A549 (cell line): ENCODE measurements at regions not wholly inside any gene's neighbourhood (a gene's known extent, or its start where the extent isn't known, plus 50 kb on each side); places are given as distances from the start of the nearest gene placed in this dataset.

Experiments used
- ATAC-seq, 2 experiments: fragments of 200-7000 bp in 1 of 2; fragments of >200 bp in 1 of 2; cut with Nextera tagmentation in 1 of 2; cut with Tn5 transposase in 1 of 2; 3 replicates each; pipeline versions ENCODE4 v1.8.0 to v1.9.1; 2018 to 2020; ENCODE audit warnings: mild to moderate bottlenecking in 1 of 2, moderate library complexity in 1 of 2
- CTCF ChIA-PET: fragments of 300-600 bp; sonication (Branson Sonifier 250); formaldehyde crosslinking; extraction: SDS; loops from one replicate; lab custom pipeline; 2021; ENCODE audit warnings: antibody characterized with exemption, inconsistent platforms; lab: Yijun Ruan, JAX
- POLR2A ChIA-PET: fragments of 350-600 bp; formaldehyde crosslinking; extraction: SDS; loops from one replicate; lab custom pipeline; 2021; ENCODE audit warnings: antibody characterized with exemption, inconsistent platforms; lab: Yijun Ruan, JAX
- DNase-seq, 2 experiments: peaks; one replicate each; pipeline versions ENCODE4 v3.0.0 to v3.0.0-alpha.2; 2011 to 2016; ENCODE audit warnings: low read depth in 1 of 2, low spot score in 1 of 2
- FAIRE-seq: peaks from 2 replicates; lab custom pipeline; 2011; peaks lifted over from hg19 to GRCh38; lab: Jason Lieb, UNC
- H3K27ac ChIP-seq, 2 experiments: fragments of >200 bp; sonication (Bioruptor Twin); formaldehyde crosslinking; 3 replicates each; pipeline ENCODE4 v1.5.1; 2016 to 2017
- H3K4me1 ChIP-seq: fragments of >200 bp; sonication (Bioruptor Twin); formaldehyde crosslinking; 3 replicates; pipeline ENCODE4 v1.6.1; 2016
- H3K4me2 ChIP-seq: fragments of >200 bp; sonication (Bioruptor Twin); formaldehyde crosslinking; 3 replicates; pipeline ENCODE4 v1.6.1; 2016
- H3K4me3 ChIP-seq: fragments of >200 bp; sonication (Bioruptor Twin); formaldehyde crosslinking; 3 replicates; pipeline ENCODE4 v1.5.1; 2016
- H3K9me3 ChIP-seq: fragments of >200 bp; sonication (Bioruptor Twin); formaldehyde crosslinking; 3 replicates; pipeline ENCODE4 v1.6.1; 2016
- CEBPB ChIP-seq, 2 experiments: fragments of >200 bp in 1 of 2; sonication (Bioruptor Twin) in 1 of 2; formaldehyde crosslinking in 1 of 2; IDR thresholded peaks; 2 replicates each; pipeline ENCODE4 v1.6.1; 2012 to 2016
- CTCF ChIP-seq: fragments of >200 bp; sonication (Bioruptor Twin); formaldehyde crosslinking; IDR thresholded peaks from 3 replicates; pipeline ENCODE4 v1.5.1; 2016
- EHMT2 ChIP-seq: fragments of 200-600 bp; sonication (generic); IDR thresholded peaks from 2 replicates; pipeline ENCODE4 v1.6.1; 2016; ENCODE audit warnings: antibody characterized with exemption, low read depth, mild to moderate bottlenecking, moderate library complexity
- HMGXB4 ChIP-seq: fragments of 250-450 bp; sonication (Bioruptor Pico); IDR thresholded peaks from 2 replicates; pipeline ENCODE4 v1.5.0; 2021; ENCODE audit warnings: mild to moderate bottlenecking, moderate library complexity, borderline replicate concordance
- HOXB13 ChIP-seq: fragments of 250-450 bp; sonication (Bioruptor Pico); IDR thresholded peaks from 2 replicates; pipeline ENCODE4 v1.5.0; 2020; ENCODE audit warnings: low read depth, mild to moderate bottlenecking, moderate library complexity
- HOXB5 ChIP-seq: fragments of 250-450 bp; sonication (Bioruptor Pico); IDR thresholded peaks from 2 replicates; pipeline ENCODE4 v1.5.0; 2020; ENCODE audit warnings: mild to moderate bottlenecking, moderate library complexity
- JUN ChIP-seq, 2 experiments: fragments of >200 bp; sonication (Bioruptor Twin); formaldehyde crosslinking; IDR thresholded peaks; 2 replicates in 1 of 2; 3 replicates in 1 of 2; pipeline ENCODE4 v1.6.1; 2016 to 2017
- MAFK ChIP-seq: fragments of 450-650 bp; IDR thresholded peaks from 2 replicates; pipeline ENCODE4 v1.6.1; 2014; ENCODE audit not compliant: partially characterized antibody
- MAZ ChIP-seq: fragments of 150-350 bp; IDR thresholded peaks from 2 replicates; pipeline ENCODE4 v1.6.1; 2014; ENCODE audit warnings: antibody characterized with exemption, low read depth, low read length, borderline replicate concordance
- MYC ChIP-seq: IDR thresholded peaks from 2 replicates; pipeline ENCODE4 v1.6.1; 2012; ENCODE audit warnings: mild to moderate bottlenecking, inconsistent platforms, low read length, improper control_type of control experiment, borderline replicate concordance
- NPAS2 ChIP-seq: fragments of 250-450 bp; sonication (Bioruptor Pico); IDR thresholded peaks from 2 replicates; pipeline ENCODE4 v1.8.0; 2022; ENCODE audit warnings: mild to moderate bottlenecking, moderate library complexity, borderline replicate concordance
- NR3C1 ChIP-seq: fragments of >200 bp; sonication (Bioruptor Twin); formaldehyde crosslinking; IDR thresholded peaks from 3 replicates; pipeline ENCODE4 v1.6.1; 2017
- RAD21 ChIP-seq, 2 experiments: fragments of >200 bp in 1 of 2; sonication (Bioruptor Twin) in 1 of 2; formaldehyde crosslinking in 1 of 2; IDR thresholded peaks in 1 of 2; conservative IDR thresholded peaks in 1 of 2; 2 replicates in 1 of 2; 3 replicates in 1 of 2; pipeline ENCODE4 v1.6.1; 2012 to 2018; ENCODE audit warnings: inconsistent platforms in 1 of 2
- RARB ChIP-seq: fragments of 250-450 bp; sonication (Bioruptor Pico); IDR thresholded peaks from 2 replicates; pipeline ENCODE4 v1.8.0; 2021; ENCODE audit warnings: mild to moderate bottlenecking, moderate library complexity
- SMC3 ChIP-seq: fragments of >200 bp; sonication (Bioruptor Twin); formaldehyde crosslinking; IDR thresholded peaks from 3 replicates; pipeline ENCODE4 v1.6.1; 2018; ENCODE audit warnings: inconsistent platforms
- TP53 ChIP-seq: fragments of 250-450 bp; sonication (Bioruptor Pico); IDR thresholded peaks from 2 replicates; pipeline ENCODE4 v1.5.0; 2021; ENCODE audit warnings: mild to moderate bottlenecking, moderate library complexity
- ZFP36 ChIP-seq: fragments of 450-650 bp; IDR thresholded peaks from 2 replicates; pipeline ENCODE4 v1.6.1; 2014; ENCODE audit warnings: borderline replicate concordance; ENCODE audit not compliant: partially characterized antibody
- ZSCAN20 ChIP-seq: fragments of 250-450 bp; sonication (Bioruptor Pico); IDR thresholded peaks from 2 replicates; pipeline ENCODE4 v1.8.0; 2022; ENCODE audit warnings: mild to moderate bottlenecking, moderate library complexity
- WGBS: methylation state at CpG from one replicate; pipeline ENCODE4 v1.1.6; 2017; ENCODE audit errors: missing lambda C conversion rate; 5-methylcytosine and 5-hydroxymethylcytosine counted together
- TF ChIP-seq, protein P1 (sequence below): fragments of 200-600 bp; sonication (generic); IDR thresholded peaks from 2 replicates; pipeline ENCODE4 v1.6.1; 2016; ENCODE audit warnings: antibody characterized with exemption, mild to moderate bottlenecking, moderate library complexity

GRCh38 chr1:50358962-50359361 lies 64.3 kb downstream of the DMRTA2 start:
- POLR2A ChIA-PET = no interaction called here
- Histone ChIP-seq H3K27ac (no peak overlapping the region), H3K4me3 (no peak overlapping the region), H3K4me2 (no peak overlapping the region), H3K4me1 (no peaks in the 10 kb centered on the region), H3K9me3 (no peaks in the 10 kb centered on the region)
- DNase-seq (no peak), FAIRE-seq (no peak), ATAC-seq (no peak)
- CTCF ChIA-PET = interaction anchor here (2.8 kb wide), 1 partner anchor 10 kb away, joined by 6 read pairs; no protein-coding TSS in a partner anchor
- WGBS = 54% methylated on average over 7 of the region's 11 CpGs
- TF ChIP-seq NR3C1 (no peak), MAFK (no peak), CTCF (no peak), MAZ (no peak)

GRCh38 chr1:50357186-50357585 lies 66.1 kb downstream of the DMRTA2 start:
- H3K4me3 ChIP-seq = no peak overlapping the region
- no peak for TF ChIP-seq NR3C1
- no peak for TF ChIP-seq JUN (IDR thresholded peaks at IDR 0.05)
- TF ChIP-seq ZSCAN20 = no peak
- TF ChIP-seq TP53 (CRISPR knock-in tag) = no peak
- TF ChIP-seq ZFP36 = no peak
- peak in 1 of 2 experiments; percentile 23; a peak in 1 of 4 replicates for TF ChIP-seq CEBPB (IDR thresholded peaks at IDR 0.05)
- TF ChIP-seq NPAS2 = no peak
- WGBS = 10% methylated on average over 5 of the region's 6 CpGs
- no peak overlapping the region for H3K27ac ChIP-seq
- no peak for FAIRE-seq
- ATAC-seq = no peak
- DNase-seq = no peak
- H3K4me1 ChIP-seq = no peaks in the 10 kb centered on the region
- no peaks in the 10 kb centered on the region for H3K9me3 ChIP-seq
- CTCF ChIA-PET = interaction anchor here (1.6 to 2.8 kb wide), 2 partner anchors 9 to 12 kb away, joined by 6 to 8 read pairs; no protein-coding TSS in a partner anchor
- POLR2A ChIA-PET = no interaction called here
- no peak overlapping the region for H3K4me2 ChIP-seq

DNA sequence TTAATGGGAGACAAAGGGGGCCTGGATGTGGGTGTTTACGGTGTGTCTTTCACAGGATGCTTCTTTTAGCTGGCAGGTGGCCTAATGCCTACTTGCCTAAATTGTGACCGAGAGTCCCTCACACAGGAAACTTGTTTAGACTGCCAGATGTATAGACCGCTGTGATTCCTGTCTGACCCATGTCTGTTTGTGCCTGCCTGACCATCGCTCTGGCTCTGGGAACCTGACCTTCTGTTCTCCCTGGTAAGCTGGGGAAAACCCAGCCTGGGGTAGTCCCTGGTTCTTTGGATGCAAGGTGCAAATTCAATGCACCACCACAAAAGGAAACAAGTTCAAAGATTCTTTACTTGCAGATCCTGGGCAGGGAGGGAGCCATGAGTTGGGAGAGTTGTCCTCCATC lies 68.4 kb downstream of the DMRTA2 start:
- ATAC-seq (no peak), DNase-seq (no peak), FAIRE-seq (no peak)
- Histone ChIP-seq H3K4me2 (no peak overlapping the region), H3K4me1 (no peaks in the 10 kb centered on the region), H3K9me3 (no peaks in the 10 kb centered on the region), H3K4me3 (no peak overlapping the region), H3K27ac (no peak overlapping the region)
- ChIA-PET POLR2A (no interaction called here), CTCF (interaction anchor here (0.8 to 4.8 kb wide), 2 partner anchors 22 to 1857 kb away, joined by 3 to 19 read pairs; no protein-coding TSS in a partner anchor)
- TF ChIP-seq, protein P1, sequence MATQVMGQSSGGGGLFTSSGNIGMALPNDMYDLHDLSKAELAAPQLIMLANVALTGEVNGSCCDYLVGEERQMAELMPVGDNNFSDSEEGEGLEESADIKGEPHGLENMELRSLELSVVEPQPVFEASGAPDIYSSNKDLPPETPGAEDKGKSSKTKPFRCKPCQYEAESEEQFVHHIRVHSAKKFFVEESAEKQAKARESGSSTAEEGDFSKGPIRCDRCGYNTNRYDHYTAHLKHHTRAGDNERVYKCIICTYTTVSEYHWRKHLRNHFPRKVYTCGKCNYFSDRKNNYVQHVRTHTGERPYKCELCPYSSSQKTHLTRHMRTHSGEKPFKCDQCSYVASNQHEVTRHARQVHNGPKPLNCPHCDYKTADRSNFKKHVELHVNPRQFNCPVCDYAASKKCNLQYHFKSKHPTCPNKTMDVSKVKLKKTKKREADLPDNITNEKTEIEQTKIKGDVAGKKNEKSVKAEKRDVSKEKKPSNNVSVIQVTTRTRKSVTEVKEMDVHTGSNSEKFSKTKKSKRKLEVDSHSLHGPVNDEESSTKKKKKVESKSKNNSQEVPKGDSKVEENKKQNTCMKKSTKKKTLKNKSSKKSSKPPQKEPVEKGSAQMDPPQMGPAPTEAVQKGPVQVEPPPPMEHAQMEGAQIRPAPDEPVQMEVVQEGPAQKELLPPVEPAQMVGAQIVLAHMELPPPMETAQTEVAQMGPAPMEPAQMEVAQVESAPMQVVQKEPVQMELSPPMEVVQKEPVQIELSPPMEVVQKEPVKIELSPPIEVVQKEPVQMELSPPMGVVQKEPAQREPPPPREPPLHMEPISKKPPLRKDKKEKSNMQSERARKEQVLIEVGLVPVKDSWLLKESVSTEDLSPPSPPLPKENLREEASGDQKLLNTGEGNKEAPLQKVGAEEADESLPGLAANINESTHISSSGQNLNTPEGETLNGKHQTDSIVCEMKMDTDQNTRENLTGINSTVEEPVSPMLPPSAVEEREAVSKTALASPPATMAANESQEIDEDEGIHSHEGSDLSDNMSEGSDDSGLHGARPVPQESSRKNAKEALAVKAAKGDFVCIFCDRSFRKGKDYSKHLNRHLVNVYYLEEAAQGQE = no peak
- no peak for TF ChIP-seq EHMT2
- no peak for TF ChIP-seq RARB (CRISPR knock-in tag)
- no peak for TF ChIP-seq SMC3
- no peak for TF ChIP-seq RAD21 (conservative IDR thresholded peaks at IDR 0.05 in 1 of 2, IDR thresholded peaks at IDR 0.05 in 1 of 2)
- no peak for TF ChIP-seq HOXB13 (CRISPR knock-in tag)
- TF ChIP-seq HMGXB4 = no peak
- TF ChIP-seq MYC = no peak
- TF ChIP-seq HOXB5 (CRISPR knock-in tag) = no peak
- no peak for TF ChIP-seq CTCF
- 24% methylated on average over 4 of the region's 4 CpGs for WGBS
